ENCODE measurements at regions not wholly inside any gene's neighbourhood (a gene's known extent, or its start where the extent isn't known, plus 50 kb on each side); places are given as distances from the start of the nearest gene placed in this dataset.

GRCh38 chr2:104236491-104236890, 617.4 kb upstream of the POU3F3 start:
- Histone ChIP-seq H3K9me3 (ENCODE audit: low read depth) (no peaks in the 10 kb centered on the region), H3K36me3 (ENCODE audit: low read depth) (no peaks in the 10 kb centered on the region), H3K4me2 (ENCODE audit: unreplicated experiment) (no peak overlapping the region), H3K27me3 (replicated peaks; ENCODE audit: insufficient read depth) (no peaks in the 10 kb centered on the region), H3K4me3 (no peak overlapping the region), H3F3A (ENCODE audit: insufficient read depth) (no peaks in the 10 kb centered on the region), H3K4me1 (ENCODE audit: insufficient read depth) (no peaks in the 10 kb centered on the region), H3K27ac (no peak overlapping the region), H3K9me2 (ENCODE audit: insufficient read depth) (no peaks in the 10 kb centered on the region), H2AFZ (no peak overlapping the region), H3K9ac (no peak overlapping the region), H4K20me1 (ENCODE audit: insufficient read depth) (no peaks in the 10 kb centered on the region), H3K79me2 (ENCODE audit: insufficient read depth) (no peaks in the 10 kb centered on the region)
- WGBS, 2 experiments (ENCODE audit: low coverage in 1 of 2, low lambda C conversion rate in 2 of 2, missing lambda C conversion rate in 2 of 2) = 16 to 19% methylated on average over 5 of the region's 5 CpGs
- DNase-seq = no peak
- TF ChIP-seq EZH2 (IDR thresholded peaks at IDR 0.05; ENCODE audit: insufficient read depth, poor library complexity, severe bottlenecking) (no peak), EZH2phosphoT487 (IDR thresholded peaks at IDR 0.05; ENCODE audit: insufficient read depth, low read depth) (no peak)
- in situ Hi-C loops (cut with MboI) = no loop called here

DNA sequence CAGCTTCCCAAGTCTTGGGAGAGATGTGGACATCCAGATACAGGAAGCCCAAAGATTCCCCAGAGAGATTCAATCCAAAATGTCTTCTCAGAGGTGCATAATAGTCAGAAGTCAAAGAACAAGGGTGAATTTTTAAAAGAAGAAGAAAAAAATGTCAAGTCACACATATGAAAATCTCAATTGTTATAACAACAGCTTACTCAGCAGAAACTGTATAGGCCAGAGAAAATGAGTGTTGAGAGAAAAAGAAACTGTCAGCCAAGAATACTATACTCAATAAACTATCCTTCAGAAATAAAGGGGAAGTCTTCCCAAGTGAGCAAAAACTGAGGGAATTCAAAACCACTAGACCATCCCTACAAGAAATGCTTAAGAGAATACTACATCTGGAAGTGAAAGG, 612.9 kb upstream of the POU3F3 start:
- no peaks in the 10 kb centered on the region for H3K9me2 ChIP-seq (ENCODE audit: insufficient read depth)
- no peak overlapping the region for H3K4me2 ChIP-seq (ENCODE audit: unreplicated experiment)
- no peaks in the 10 kb centered on the region for H3F3A ChIP-seq (ENCODE audit: insufficient read depth)
- no peaks in the 10 kb centered on the region for H3K9me3 ChIP-seq (ENCODE audit: low read depth)
- no peak overlapping the region for H2AFZ ChIP-seq
- in situ Hi-C loops (cut with MboI) = no loop called here
- H3K79me2 ChIP-seq (ENCODE audit: insufficient read depth) = no peaks in the 10 kb centered on the region
- H3K36me3 ChIP-seq (ENCODE audit: low read depth) = no peaks in the 10 kb centered on the region
- no peaks in the 10 kb centered on the region for H3K4me1 ChIP-seq (ENCODE audit: insufficient read depth)
- H3K9ac ChIP-seq = no peak overlapping the region
- H4K20me1 ChIP-seq (ENCODE audit: insufficient read depth) = no peaks in the 10 kb centered on the region
- TF ChIP-seq EZH2phosphoT487 (IDR thresholded peaks at IDR 0.05; ENCODE audit: insufficient read depth, low read depth) = no peak
- DNase-seq = no peak
- no peak overlapping the region for H3K4me3 ChIP-seq
- H3K27ac ChIP-seq = no peak overlapping the region
- no peaks in the 10 kb centered on the region for H3K27me3 ChIP-seq (replicated peaks; ENCODE audit: insufficient read depth)

DNA sequence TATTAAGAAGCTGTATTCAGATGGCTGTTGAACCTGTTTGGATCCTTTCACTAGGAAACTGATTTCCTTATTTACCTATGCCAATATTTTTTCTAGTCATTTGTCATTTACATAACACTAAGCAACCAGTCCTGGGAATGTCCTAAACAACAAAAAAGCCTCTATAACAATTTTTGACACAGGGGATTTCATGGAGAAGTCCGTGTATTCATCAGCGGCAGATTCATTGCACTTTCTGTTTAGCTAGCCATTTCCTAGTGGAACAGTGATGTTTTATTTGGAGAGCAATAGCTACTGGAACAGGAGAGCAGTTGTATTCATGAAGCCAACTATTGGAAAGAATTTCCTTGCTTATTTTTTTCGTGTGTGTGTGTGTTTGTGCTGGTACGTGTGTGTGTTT, 604.3 kb upstream of the POU3F3 start:
- Histone ChIP-seq H3K4me2 (ENCODE audit: unreplicated experiment) (no peak overlapping the region), H3K4me3 (no peak overlapping the region), H3K4me1 (ENCODE audit: insufficient read depth) (no peaks in the 10 kb centered on the region), H3K9me3 (ENCODE audit: low read depth) (no peaks in the 10 kb centered on the region), H3K9me2 (ENCODE audit: insufficient read depth) (no peaks in the 10 kb centered on the region), H4K20me1 (ENCODE audit: insufficient read depth) (no peaks in the 10 kb centered on the region), H2AFZ (no peak overlapping the region), H3F3A (ENCODE audit: insufficient read depth) (no peaks in the 10 kb centered on the region), H3K9ac (no peak overlapping the region), H3K27ac (no peak overlapping the region), H3K36me3 (ENCODE audit: low read depth) (no peaks in the 10 kb centered on the region), H3K27me3 (replicated peaks; ENCODE audit: insufficient read depth) (no peaks in the 10 kb centered on the region), H3K79me2 (ENCODE audit: insufficient read depth) (no peaks in the 10 kb centered on the region)
- 21 to 23% methylated on average over 4 of the region's 4 CpGs for WGBS, 2 experiments (ENCODE audit: low coverage in 1 of 2, low lambda C conversion rate in 2 of 2, missing lambda C conversion rate in 2 of 2)
- in situ Hi-C loops (cut with MboI) = no loop called here
- TF ChIP-seq EZH2phosphoT487 (IDR thresholded peaks at IDR 0.05; ENCODE audit: insufficient read depth, low read depth) (no peak), EZH2 (IDR thresholded peaks at IDR 0.05; ENCODE audit: insufficient read depth, poor library complexity, severe bottlenecking) (no peak)
- DNase-seq = no peak

- DNase-seq = no peak
- Histone ChIP-seq H2AFZ (no peak overlapping the region), H3K9me2 (ENCODE audit: insufficient read depth) (no peaks in the 10 kb centered on the region), H3K36me3 (ENCODE audit: low read depth) (no peaks in the 10 kb centered on the region), H3K9ac (no peak overlapping the region), H3K4me3 (no peak overlapping the region), H3K27me3 (replicated peaks; ENCODE audit: insufficient read depth) (no peaks in the 10 kb centered on the region), H3K27ac (no peak overlapping the region), H3F3A (ENCODE audit: insufficient read depth) (no peaks in the 10 kb centered on the region), H3K79me2 (ENCODE audit: insufficient read depth) (no peaks in the 10 kb centered on the region), H3K9me3 (ENCODE audit: low read depth) (no peaks in the 10 kb centered on the region), H3K4me1 (ENCODE audit: insufficient read depth) (no peaks in the 10 kb centered on the region), H3K4me2 (ENCODE audit: unreplicated experiment) (no peak overlapping the region), H4K20me1 (ENCODE audit: insufficient read depth) (no peaks in the 10 kb centered on the region)
- 14 to 24% methylated on average over 2 of the region's 2 CpGs for WGBS, 2 experiments (ENCODE audit: low coverage in 1 of 2, low lambda C conversion rate in 2 of 2, missing lambda C conversion rate in 2 of 2)
- in situ Hi-C loops (cut with MboI) = no loop called here
- TF ChIP-seq EZH2phosphoT487 (IDR thresholded peaks at IDR 0.05; ENCODE audit: insufficient read depth, low read depth) (no peak), EZH2 (IDR thresholded peaks at IDR 0.05; ENCODE audit: insufficient read depth, poor library complexity, severe bottlenecking) (no peak)
These were observed 603.3 kb upstream of the POU3F3 start for GRCh38 chr2:104250635-104251034.

DNA sequence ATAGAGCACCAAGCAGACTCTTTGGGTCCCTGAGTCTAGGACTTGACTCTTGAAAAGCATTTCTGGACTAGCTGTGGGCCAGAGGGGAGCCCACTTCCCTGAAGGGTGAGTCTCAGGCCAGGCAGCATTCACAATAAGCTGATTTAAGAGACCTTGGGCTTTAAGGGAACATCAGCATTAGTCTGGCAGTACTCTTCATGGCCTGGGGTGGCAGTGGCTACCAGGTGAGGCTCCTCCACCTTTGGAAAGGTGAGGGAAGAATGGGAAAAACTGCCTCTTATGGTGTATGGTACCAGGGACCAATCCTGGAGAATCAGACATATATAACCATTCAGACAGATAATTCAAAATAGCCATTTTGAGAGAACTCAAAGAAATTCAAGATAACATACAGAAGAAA, 599.9 kb upstream of the POU3F3 start:
- Histone ChIP-seq H3K9me3 (ENCODE audit: low read depth) (no peaks in the 10 kb centered on the region), H3K4me1 (ENCODE audit: insufficient read depth) (no peaks in the 10 kb centered on the region), H3K27me3 (replicated peaks; ENCODE audit: insufficient read depth) (no peaks in the 10 kb centered on the region), H2AFZ (no peak overlapping the region), H3K9ac (no peak overlapping the region), H3K79me2 (ENCODE audit: insufficient read depth) (no peaks in the 10 kb centered on the region), H3K4me2 (ENCODE audit: unreplicated experiment) (no peak overlapping the region), H4K20me1 (ENCODE audit: insufficient read depth) (no peaks in the 10 kb centered on the region), H3K4me3 (no peak overlapping the region), H3F3A (ENCODE audit: insufficient read depth) (no peaks in the 10 kb centered on the region), H3K36me3 (ENCODE audit: low read depth) (no peaks in the 10 kb centered on the region), H3K9me2 (ENCODE audit: insufficient read depth) (no peaks in the 10 kb centered on the region), H3K27ac (no peak overlapping the region)
- in situ Hi-C loops (cut with MboI) = no loop called here
- TF ChIP-seq EZH2 (IDR thresholded peaks at IDR 0.05; ENCODE audit: insufficient read depth, poor library complexity, severe bottlenecking) (no peak), EZH2phosphoT487 (IDR thresholded peaks at IDR 0.05; ENCODE audit: insufficient read depth, low read depth) (no peak)
- DNase-seq = no peak

Measured in GM23248 (cell line).